OCI-LY3 (cell line): ENCODE measurements at regions not wholly inside any gene's neighbourhood (a gene's known extent, or its start where the extent isn't known, plus 50 kb on each side); places are given as distances from the start of the nearest gene placed in this dataset.

Source experiments
- H2AFZ ChIP-seq: fragments of 200-600, 300-600 bp; shearing (Covaris generic); 2 replicates; pipeline ENCODE4 v1.6.0; 2014; ENCODE audit warnings: antibody characterized with exemption, low read depth, low read length
- H3K27ac ChIP-seq: fragments of 200-600, 300-600 bp; sonication (generic); 2 replicates; pipeline ENCODE4 v1.5.1; 2014; ENCODE audit warnings: mild to moderate bottlenecking, low read length, moderate library complexity, mixed read lengths
- H3K27me3 ChIP-seq: fragments of 200-600, 300-600 bp; sonication (generic); 2 replicates; pipeline ENCODE4 v1.6.1; 2014; ENCODE audit warnings: low read depth, low read length, mixed read lengths
- H3K36me3 ChIP-seq: fragments of 200-600, 300-600 bp; sonication (generic); replicated peaks from 2 replicates; pipeline ENCODE3; 2014; ENCODE audit warnings: low read depth, low read length, mixed read lengths
- H3K4me1 ChIP-seq: fragments of 300-600, 200-600 bp; sonication (generic); 2 replicates; pipeline ENCODE4 v1.6.1; 2014; ENCODE audit warnings: low read length, mixed read lengths
- H3K4me2 ChIP-seq: fragments of 200-600, 300-600 bp; sonication (generic); 2 replicates; pipeline ENCODE4 v1.6.1; 2014; ENCODE audit warnings: low read length, mixed read lengths
- H3K4me3 ChIP-seq: fragments of 300-600, 200-600 bp; sonication (generic); 2 replicates; pipeline ENCODE4 v1.5.1; 2014; ENCODE audit warnings: antibody characterized with exemption, mild to moderate bottlenecking, low read length, moderate library complexity
- H3K79me2 ChIP-seq: fragments of 300-600, 200-600 bp; shearing (Covaris generic); 2 replicates; pipeline ENCODE4 v1.6.1; 2014; ENCODE audit warnings: mild to moderate bottlenecking, low read length, mixed read lengths
- H3K9ac ChIP-seq: fragments of 300-600, 200-600 bp; shearing (Covaris generic); 2 replicates; pipeline ENCODE4 v1.6.0; 2014; ENCODE audit warnings: mild to moderate bottlenecking, low read length, moderate library complexity
- H3K9me3 ChIP-seq: fragments of 200-600, 300-600 bp; shearing (Covaris generic); 2 replicates; pipeline ENCODE4 v1.6.1; 2014; ENCODE audit warnings: low read length, mixed read lengths; ENCODE audit not compliant: insufficient read depth
- H4K20me1 ChIP-seq: fragments of 200-600, 300-600 bp; sonication (generic); 2 replicates; pipeline ENCODE4 v1.6.1; 2016; ENCODE audit warnings: low read length, mixed read lengths; ENCODE audit not compliant: insufficient read depth
- CTCF ChIP-seq: fragments of 200-600, 300-600 bp; sonication (generic); IDR thresholded peaks from 2 replicates; pipeline ENCODE4 v1.5.1; 2014; ENCODE audit warnings: antibody characterized with exemption, low read length, low read depth
- EZH2phosphoT487 ChIP-seq: fragments of 200-600 bp; shearing (Covaris generic); IDR thresholded peaks from 2 replicates; pipeline ENCODE4 v1.6.1; 2018; ENCODE audit warnings: antibody characterized with exemption, mixed run types, low read depth

- Histone ChIP-seq H3K4me1 (no peaks in the 10 kb centered on the region), H3K79me2 (no peaks in the 10 kb centered on the region), H3K27me3 (no peaks in the 10 kb centered on the region), H3K9ac (no peak overlapping the region), H3K9me3 (no peaks in the 10 kb centered on the region), H3K27ac (no peak overlapping the region), H3K4me3 (no peak overlapping the region), H3K36me3 (no peaks in the 10 kb centered on the region), H4K20me1 (no peaks in the 10 kb centered on the region), H2AFZ (no peak overlapping the region), H3K4me2 (no peak overlapping the region)
- TF ChIP-seq CTCF (no peak), EZH2phosphoT487 (no peak)
Observed at GRCh38 chr2:84165256-84165655, 293.8 kb downstream of the SUCLG1 start.

GRCh38 chr2:84160453-84160852 is 298.6 kb downstream of the SUCLG1 start:
- Histone ChIP-seq H2AFZ (no peak overlapping the region), H3K27ac (no peak overlapping the region), H3K4me2 (no peak overlapping the region), H3K4me1 (peaks cover 10% of the 10 kb centered on the region), H3K79me2 (no peaks in the 10 kb centered on the region), H3K9me3 (no peaks in the 10 kb centered on the region), H3K36me3 (no peaks in the 10 kb centered on the region), H3K9ac (no peak overlapping the region), H4K20me1 (no peaks in the 10 kb centered on the region), H3K4me3 (no peak overlapping the region), H3K27me3 (no peaks in the 10 kb centered on the region)
- no peak for TF ChIP-seq CTCF
- TF ChIP-seq EZH2phosphoT487: no peak

- Histone ChIP-seq H3K36me3 (no peaks in the 10 kb centered on the region), H3K4me1 (peaks cover 10% of the 10 kb centered on the region), H3K27ac (no peak overlapping the region), H2AFZ (no peak overlapping the region), H3K79me2 (no peaks in the 10 kb centered on the region), H3K9me3 (no peaks in the 10 kb centered on the region), H3K27me3 (no peaks in the 10 kb centered on the region), H3K4me2 (no peak overlapping the region), H4K20me1 (no peaks in the 10 kb centered on the region), H3K4me3 (no peak overlapping the region), H3K9ac (no peak overlapping the region)
- TF ChIP-seq EZH2phosphoT487 (no peak), CTCF (no peak)
Observed at GRCh38 chr2:84158605-84159004, 300.5 kb downstream of the SUCLG1 start.

- H3K9ac ChIP-seq: no peak overlapping the region
- H3K27ac ChIP-seq: no peak overlapping the region
- H3K36me3 ChIP-seq: no peaks in the 10 kb centered on the region
- H3K27me3 ChIP-seq: no peaks in the 10 kb centered on the region
- no peaks in the 10 kb centered on the region for H3K79me2 ChIP-seq
- no peak overlapping the region for H2AFZ ChIP-seq
- H3K9me3 ChIP-seq: no peaks in the 10 kb centered on the region
- no peak overlapping the region for H3K4me3 ChIP-seq
- H3K4me1 ChIP-seq: no peaks in the 10 kb centered on the region
- H4K20me1 ChIP-seq: no peaks in the 10 kb centered on the region
- no peak for TF ChIP-seq EZH2phosphoT487
- TF ChIP-seq CTCF: no peak
- H3K4me2 ChIP-seq: no peak overlapping the region
Observed at GRCh38 chr2:84152462-84152861, 306.6 kb downstream of the SUCLG1 start.
